WERI-Rb-1 (cell line): ENCODE measurements at regions not wholly inside any gene's neighbourhood (a gene's known extent, or its start where the extent isn't known, plus 50 kb on each side); places are given as distances from the start of the nearest gene placed in this dataset.
"Not testable (repeated sequence)": the region's sequence is repeated elsewhere in the genome, so short reads cannot be mapped to it uniquely, and the experiment has no call there.

Experiments used
- DNase-seq: peaks from one replicate; pipeline ENCODE4 v3.0.0-alpha.2; 2020
- H3K27ac ChIP-seq: fragments of 250-450 bp; sonication (Bioruptor Pico); 2 replicates; pipeline ENCODE4 v1.5.1; 2020; ENCODE audit warnings: mild to moderate bottlenecking, moderate library complexity
- H3K27me3 ChIP-seq: fragments of 250-450 bp; sonication (Bioruptor Pico); 2 replicates; pipeline ENCODE4 v1.5.1; 2021; ENCODE audit warnings: mild to moderate bottlenecking, low read depth, moderate library complexity; ENCODE audit not compliant: insufficient read depth, severe bottlenecking
- H3K36me3 ChIP-seq: fragments of 250-450 bp; sonication (Bioruptor Pico); 2 replicates; pipeline ENCODE4 v1.5.1; 2020; ENCODE audit warnings: mild to moderate bottlenecking, moderate library complexity
- H3K4me3 ChIP-seq: 2 replicates; pipeline ENCODE4 v1.5.1; 2011; ENCODE audit warnings: low read depth, mild to moderate bottlenecking, control low read depth, low read length
- H3K9me3 ChIP-seq: fragments of 250-450 bp; sonication (Bioruptor Pico); 2 replicates; pipeline ENCODE4 v1.5.1; 2021; ENCODE audit warnings: mild to moderate bottlenecking, moderate library complexity; ENCODE audit not compliant: severe bottlenecking
- TF ChIP-seq, protein P1 (sequence below): IDR thresholded peaks from 2 replicates; pipeline ENCODE4 v1.5.1; 2011; ENCODE audit warnings: low read depth, mild to moderate bottlenecking, control low read depth, inconsistent platforms, low read length

DNA sequence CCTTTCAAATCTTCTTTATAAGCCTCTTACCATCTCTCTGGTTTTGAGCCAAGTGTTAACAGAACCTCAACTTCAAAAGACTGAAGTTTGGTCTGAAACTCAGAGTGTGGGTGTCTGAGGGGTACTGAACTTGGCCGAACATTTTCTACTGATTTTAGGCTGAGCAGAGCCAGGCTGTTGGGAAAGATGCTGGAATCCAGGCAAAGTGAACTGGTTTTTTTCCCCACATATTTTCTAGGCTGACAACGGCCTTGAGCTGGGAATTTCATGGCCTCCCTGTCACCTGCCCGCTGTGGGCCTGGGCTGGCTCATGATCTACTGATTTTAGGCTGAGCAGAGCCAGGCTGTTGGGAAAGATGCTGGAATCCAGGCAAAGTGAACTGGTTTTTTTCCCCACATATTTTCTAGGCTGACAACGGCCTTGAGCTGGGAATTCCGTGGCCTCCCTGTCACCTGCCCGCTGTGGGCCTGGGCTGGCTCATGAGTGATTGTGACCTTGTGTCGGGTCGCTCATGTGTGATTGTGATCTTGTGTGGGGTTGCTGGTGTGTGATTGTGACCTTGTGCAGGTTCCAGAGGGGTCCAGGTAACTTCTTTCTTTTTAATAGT is 204.4 kb downstream of the NPIPB11 start:
- H3K27me3 ChIP-seq: peaks cover 13% of the 10 kb centered on the region
- H3K9me3 ChIP-seq, H3K4me3 ChIP-seq, H3K27ac ChIP-seq, DNase-seq, H3K36me3 ChIP-seq: not testable (repeated sequence)

DNA sequence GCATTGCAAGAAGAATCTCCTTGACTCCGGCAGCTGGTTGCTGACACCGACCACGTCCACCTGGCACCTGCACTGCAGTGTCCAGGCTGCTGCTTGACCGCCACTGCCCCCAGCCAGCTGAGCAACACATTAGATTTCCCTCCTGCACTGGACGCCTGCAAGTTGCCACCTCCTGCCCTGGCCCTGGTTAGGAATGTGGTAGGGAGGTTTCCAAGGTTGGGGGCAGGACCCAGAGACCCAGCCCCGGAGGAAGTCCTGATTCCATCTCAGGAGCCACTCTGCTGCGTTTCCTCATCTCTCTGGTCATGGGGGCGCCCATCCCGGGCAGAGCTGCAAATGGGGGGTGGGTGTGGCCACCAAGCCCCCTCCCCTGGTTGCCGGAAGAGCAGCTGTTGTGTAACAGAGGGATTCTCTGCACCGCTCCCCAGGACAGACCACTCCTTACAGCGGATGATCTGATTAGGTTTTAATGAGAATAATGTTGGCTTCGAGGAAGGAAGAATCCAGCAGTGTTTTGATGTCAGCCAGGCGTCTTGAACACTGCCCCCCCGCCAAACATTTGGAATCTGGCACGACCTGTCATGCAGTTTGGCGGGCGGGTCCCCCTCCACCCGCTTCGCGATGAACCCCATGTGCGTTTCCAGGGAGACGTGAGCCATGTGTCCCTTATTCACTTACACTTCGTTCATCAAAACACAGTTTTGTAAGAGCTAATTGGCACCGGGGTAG is 205.1 kb downstream of the NPIPB11 start:
- DNase-seq, H3K9me3 ChIP-seq, H3K36me3 ChIP-seq, H3K27ac ChIP-seq, H3K4me3 ChIP-seq: not testable (repeated sequence)
- peaks cover 13% of the 10 kb centered on the region for H3K27me3 ChIP-seq

GRCh38 chr16:29200681-29201080 is 205.8 kb downstream of the NPIPB11 start:
- not testable (repeated sequence) for DNase-seq, H3K4me3 ChIP-seq, H3K27ac ChIP-seq, H3K36me3 ChIP-seq, H3K9me3 ChIP-seq
- peaks cover 13% of the 10 kb centered on the region for H3K27me3 ChIP-seq

DNA sequence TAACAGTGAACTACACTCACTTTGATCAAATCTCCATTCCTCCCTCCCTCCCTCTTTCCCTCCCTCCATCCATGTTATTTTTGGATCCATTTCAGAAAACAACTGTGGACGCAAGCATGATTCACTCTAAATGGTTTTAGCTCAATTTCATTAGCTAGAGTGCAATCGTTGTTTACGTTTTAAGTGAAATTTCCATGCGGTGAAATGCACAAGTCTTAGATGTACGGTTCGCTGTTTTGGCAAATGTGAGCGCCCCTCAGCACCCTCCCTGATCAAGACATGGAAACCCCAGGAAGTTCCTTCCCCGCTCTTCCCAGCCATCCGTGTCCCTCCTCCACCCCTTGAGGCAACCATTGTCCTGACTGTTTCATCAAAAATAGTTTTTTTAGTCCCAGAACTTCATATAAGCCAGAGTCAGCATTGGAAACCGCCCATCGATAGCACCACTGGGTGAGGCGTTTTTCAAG is 206.3 kb downstream of the NPIPB11 start:
- DNase-seq, H3K4me3 ChIP-seq, H3K27ac ChIP-seq: not testable (repeated sequence)

GRCh38 chr16:29199626-29200025 is 206.9 kb downstream of the NPIPB11 start:
- H3K4me3 ChIP-seq, H3K27ac ChIP-seq, H3K27me3 ChIP-seq, H3K36me3 ChIP-seq, DNase-seq, H3K9me3 ChIP-seq: not testable (repeated sequence)

More for the DNA sequence above, 206.3 kb downstream of the NPIPB11 start:
- peaks cover 12% of the 10 kb centered on the region for H3K27me3 ChIP-seq
- not testable (repeated sequence) for H3K9me3 ChIP-seq, H3K36me3 ChIP-seq

GRCh38 chr16:29198731-29199521 is 207.6 kb downstream of the NPIPB11 start:
- Histone ChIP-seq H3K27ac (no peak overlapping the region), H3K27me3 (peaks cover 2% of the 10 kb centered on the region), H3K4me3 (no peak overlapping the region), H3K36me3 (no peaks in the 10 kb centered on the region), H3K9me3 (no peaks in the 10 kb centered on the region)
- TF ChIP-seq, protein P1, sequence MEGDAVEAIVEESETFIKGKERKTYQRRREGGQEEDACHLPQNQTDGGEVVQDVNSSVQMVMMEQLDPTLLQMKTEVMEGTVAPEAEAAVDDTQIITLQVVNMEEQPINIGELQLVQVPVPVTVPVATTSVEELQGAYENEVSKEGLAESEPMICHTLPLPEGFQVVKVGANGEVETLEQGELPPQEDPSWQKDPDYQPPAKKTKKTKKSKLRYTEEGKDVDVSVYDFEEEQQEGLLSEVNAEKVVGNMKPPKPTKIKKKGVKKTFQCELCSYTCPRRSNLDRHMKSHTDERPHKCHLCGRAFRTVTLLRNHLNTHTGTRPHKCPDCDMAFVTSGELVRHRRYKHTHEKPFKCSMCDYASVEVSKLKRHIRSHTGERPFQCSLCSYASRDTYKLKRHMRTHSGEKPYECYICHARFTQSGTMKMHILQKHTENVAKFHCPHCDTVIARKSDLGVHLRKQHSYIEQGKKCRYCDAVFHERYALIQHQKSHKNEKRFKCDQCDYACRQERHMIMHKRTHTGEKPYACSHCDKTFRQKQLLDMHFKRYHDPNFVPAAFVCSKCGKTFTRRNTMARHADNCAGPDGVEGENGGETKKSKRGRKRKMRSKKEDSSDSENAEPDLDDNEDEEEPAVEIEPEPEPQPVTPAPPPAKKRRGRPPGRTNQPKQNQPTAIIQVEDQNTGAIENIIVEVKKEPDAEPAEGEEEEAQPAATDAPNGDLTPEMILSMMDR: no peak
- DNase-seq: no peak

DNA sequence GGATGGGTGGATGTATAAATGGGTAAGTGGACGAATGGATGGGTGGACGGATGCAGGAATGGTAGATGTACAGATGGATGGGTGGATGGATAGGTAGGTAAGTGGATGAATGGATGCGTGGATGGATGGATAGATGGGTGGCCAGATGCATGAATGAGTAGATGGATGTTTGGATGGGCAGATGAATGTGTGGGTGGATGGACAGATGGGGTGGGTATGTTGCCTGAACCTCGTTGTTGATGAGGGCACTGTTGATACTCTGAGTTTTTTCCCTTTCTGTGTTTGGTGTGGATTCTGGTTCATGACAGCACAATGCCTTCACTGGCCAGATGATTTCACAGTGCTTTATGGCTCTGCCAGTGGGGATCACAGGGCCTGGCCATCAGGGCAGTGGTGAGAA is 208.3 kb downstream of the NPIPB11 start:
- TF ChIP-seq, protein P1: no peak
- Histone ChIP-seq H3K4me3 (no peak overlapping the region), H3K9me3 (no peaks in the 10 kb centered on the region), H3K27me3 (no peaks in the 10 kb centered on the region), H3K36me3 (no peaks in the 10 kb centered on the region), H3K27ac (no peak overlapping the region)
- DNase-seq: no peak

GRCh38 chr16:29197494-29198100 is 208.9 kb downstream of the NPIPB11 start:
- not testable (repeated sequence) for H3K27ac ChIP-seq, H3K9me3 ChIP-seq, H3K36me3 ChIP-seq, H3K27me3 ChIP-seq, DNase-seq, H3K4me3 ChIP-seq

- not testable (repeated sequence) for DNase-seq, H3K4me3 ChIP-seq, H3K27ac ChIP-seq, H3K9me3 ChIP-seq, H3K27me3 ChIP-seq, H3K36me3 ChIP-seq
These were observed 209.8 kb downstream of the NPIPB11 start for GRCh38 chr16:29196746-29197145.

- not testable (repeated sequence) for H3K4me3 ChIP-seq, DNase-seq, H3K27me3 ChIP-seq, H3K36me3 ChIP-seq, H3K9me3 ChIP-seq, H3K27ac ChIP-seq
These were observed 210.4 kb downstream of the LAT start for GRCh38 chr16:29195116-29195872.

GRCh38 chr16:29194185-29194844 is 209.5 kb downstream of the LAT start:
- not testable (repeated sequence) for H3K36me3 ChIP-seq, DNase-seq, H3K27ac ChIP-seq, H3K4me3 ChIP-seq, H3K27me3 ChIP-seq, H3K9me3 ChIP-seq
